ENCODE measurements at regions not wholly inside any gene's neighbourhood (a gene's known extent, or its start where the extent isn't known, plus 50 kb on each side); places are given as distances from the start of the nearest gene placed in this dataset.

- H4K20me1 ChIP-seq (ENCODE audit: insufficient read depth, low read length), result no peaks in the 10 kb centered on the region
- no peaks in the 10 kb centered on the region for H3K27me3 ChIP-seq (ENCODE audit: insufficient read depth, low read length, poor library complexity)
- H3K4me1 ChIP-seq (ENCODE audit: insufficient read depth, low read length), result no peaks in the 10 kb centered on the region
- no peak overlapping the region for H3K9ac ChIP-seq (ENCODE audit: low read depth, low read length)
- H3K79me2 ChIP-seq (ENCODE audit: insufficient read depth, low read length), result no peaks in the 10 kb centered on the region
- H3K4me3 ChIP-seq (ENCODE audit: low read depth in 1 of 2, low read length in 2 of 2), result no peak overlapping the region
- H2AFZ ChIP-seq (ENCODE audit: low read depth, low read length), result no peak overlapping the region
- TF ChIP-seq EZH2 (IDR thresholded peaks at IDR 0.05; ENCODE audit: borderline replicate concordance, low read depth, low read length, severe bottlenecking) (no peak), CTCF (IDR thresholded peaks at IDR 0.05; ENCODE audit: borderline replicate concordance, extremely low read depth, low read length, poor library complexity, severe bottlenecking) (no peak)
- no peak; the same call in 2 of the 3 replicates for ATAC-seq (ENCODE audit: insufficient read depth, low read depth)
- H3K4me2 ChIP-seq (ENCODE audit: insufficient read depth, low read length), result no peak overlapping the region
- no peak overlapping the region for H3K27ac ChIP-seq (ENCODE audit: low read length)
- H3K9me3 ChIP-seq (ENCODE audit: insufficient read depth, low read length, severe bottlenecking), result no peaks in the 10 kb centered on the region
- H3K36me3 ChIP-seq (ENCODE audit: insufficient read depth, low read length), result no peaks in the 10 kb centered on the region
- DNase-seq, result peak; percentile 6
Measured at GRCh38 chr6:87756858-87757257, 54.8 kb upstream of the AKIRIN2 start.

GRCh38 chr6:87755708-87756671 lies 54.0 kb upstream of the AKIRIN2 start:
- Histone ChIP-seq H3K79me2 (ENCODE audit: insufficient read depth, low read length) (no peaks in the 10 kb centered on the region), H3K4me2 (ENCODE audit: insufficient read depth, low read length) (no peak overlapping the region), H4K20me1 (ENCODE audit: insufficient read depth, low read length) (no peaks in the 10 kb centered on the region), H3K4me3 (ENCODE audit: low read depth in 1 of 2, low read length in 2 of 2) (no peak overlapping the region), H3K27me3 (ENCODE audit: insufficient read depth, low read length, poor library complexity) (no peaks in the 10 kb centered on the region), H3K27ac (ENCODE audit: low read length) (no peak overlapping the region), H3K4me1 (ENCODE audit: insufficient read depth, low read length) (no peaks in the 10 kb centered on the region), H3K9me3 (ENCODE audit: insufficient read depth, low read length, severe bottlenecking) (no peaks in the 10 kb centered on the region), H2AFZ (ENCODE audit: low read depth, low read length) (no peak overlapping the region), H3K36me3 (ENCODE audit: insufficient read depth, low read length) (no peaks in the 10 kb centered on the region), H3K9ac (ENCODE audit: low read depth, low read length) (no peak overlapping the region)
- no peak for TF ChIP-seq EZH2 (IDR thresholded peaks at IDR 0.05; ENCODE audit: borderline replicate concordance, low read depth, low read length, severe bottlenecking)
- no peak for TF ChIP-seq CTCF (IDR thresholded peaks at IDR 0.05; ENCODE audit: borderline replicate concordance, extremely low read depth, low read length, poor library complexity, severe bottlenecking)
- DNase-seq (no peak), ATAC-seq (ENCODE audit: insufficient read depth, low read depth) (no peak)

GRCh38 chr6:87754828-87755227 lies 52.8 kb upstream of the AKIRIN2 start:
- ATAC-seq (ENCODE audit: insufficient read depth, low read depth) (no peak), DNase-seq (no peak)
- Histone ChIP-seq H2AFZ (ENCODE audit: low read depth, low read length) (no peak overlapping the region), H3K4me3 (ENCODE audit: low read depth in 1 of 2, low read length in 2 of 2) (no peak overlapping the region), H3K4me2 (ENCODE audit: insufficient read depth, low read length) (no peak overlapping the region), H3K9ac (ENCODE audit: low read depth, low read length) (no peak overlapping the region), H4K20me1 (ENCODE audit: insufficient read depth, low read length) (no peaks in the 10 kb centered on the region), H3K36me3 (ENCODE audit: insufficient read depth, low read length) (no peaks in the 10 kb centered on the region), H3K4me1 (ENCODE audit: insufficient read depth, low read length) (no peaks in the 10 kb centered on the region), H3K27ac (ENCODE audit: low read length) (no peak overlapping the region), H3K9me3 (ENCODE audit: insufficient read depth, low read length, severe bottlenecking) (no peaks in the 10 kb centered on the region), H3K79me2 (ENCODE audit: insufficient read depth, low read length) (no peaks in the 10 kb centered on the region), H3K27me3 (ENCODE audit: insufficient read depth, low read length, poor library complexity) (no peaks in the 10 kb centered on the region)
- TF ChIP-seq EZH2 (IDR thresholded peaks at IDR 0.05; ENCODE audit: borderline replicate concordance, low read depth, low read length, severe bottlenecking) (no peak), CTCF (IDR thresholded peaks at IDR 0.05; ENCODE audit: borderline replicate concordance, extremely low read depth, low read length, poor library complexity, severe bottlenecking) (no peak)

Measured in DND-41 (cell line).